Stimulated activated CD8-positive, alpha-beta memory T cell treated with anti-CD3 and anti-CD28 coated beads, Interleukin-7, amount 100 ng/mL, for 24 hours (primary cell): ENCODE measurements at regions not wholly inside any gene's neighbourhood (a gene's known extent, or its start where the extent isn't known, plus 50 kb on each side); places are given as distances from the start of the nearest gene placed in this dataset.

Experiments
- DNase-seq: peaks from one replicate; pipeline ENCODE4 v3.0.0-alpha.2; 2020; ENCODE audit warnings: low read depth

GRCh38 chr5:39800042-39800601 is 375.3 kb upstream of the DAB2 start:
- DNase-seq, result no peak

DNA sequence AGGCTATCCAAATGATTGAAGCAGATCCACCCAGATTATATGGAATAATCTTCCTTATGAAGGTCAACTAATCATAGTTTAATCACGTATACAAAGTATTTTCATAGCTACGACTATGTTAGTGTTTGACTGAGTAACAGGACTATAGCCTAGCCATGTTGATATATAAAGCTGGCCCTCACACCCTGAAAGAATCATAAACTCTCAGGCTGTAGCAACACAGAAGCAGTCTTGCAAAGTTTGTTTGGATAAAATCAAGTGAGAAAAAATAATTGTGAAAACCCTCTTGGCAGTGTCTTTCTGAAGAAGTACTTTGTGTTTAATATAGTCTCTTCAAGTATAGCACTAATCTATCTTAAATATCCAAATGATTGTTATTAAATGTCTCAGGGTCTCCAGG is 374.5 kb upstream of the DAB2 start:
- DNase-seq, result no peak

- no peak for DNase-seq
Observed at GRCh38 chr5:39794513-39795210, 369.9 kb upstream of the DAB2 start.

DNA sequence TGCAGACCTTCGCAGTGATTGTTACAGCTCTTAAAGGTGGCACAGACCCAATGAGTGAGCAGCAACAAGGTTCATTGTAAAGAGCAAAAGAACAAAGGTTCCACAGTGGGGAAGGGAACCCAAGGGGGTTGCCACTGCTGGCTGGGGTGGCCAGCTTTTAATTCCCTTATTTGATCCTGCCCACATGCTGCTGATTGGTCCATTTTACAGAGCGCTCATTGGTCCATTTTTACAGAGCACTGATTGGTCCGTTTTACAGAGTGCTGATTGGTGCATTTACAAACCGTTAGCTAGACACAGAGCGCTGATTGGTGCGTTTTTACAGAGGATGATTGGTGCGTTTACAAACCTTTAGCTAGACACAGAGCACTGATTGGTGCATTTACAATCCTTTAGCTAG is 360.6 kb upstream of the DAB2 start:
- no peak for DNase-seq

DNA sequence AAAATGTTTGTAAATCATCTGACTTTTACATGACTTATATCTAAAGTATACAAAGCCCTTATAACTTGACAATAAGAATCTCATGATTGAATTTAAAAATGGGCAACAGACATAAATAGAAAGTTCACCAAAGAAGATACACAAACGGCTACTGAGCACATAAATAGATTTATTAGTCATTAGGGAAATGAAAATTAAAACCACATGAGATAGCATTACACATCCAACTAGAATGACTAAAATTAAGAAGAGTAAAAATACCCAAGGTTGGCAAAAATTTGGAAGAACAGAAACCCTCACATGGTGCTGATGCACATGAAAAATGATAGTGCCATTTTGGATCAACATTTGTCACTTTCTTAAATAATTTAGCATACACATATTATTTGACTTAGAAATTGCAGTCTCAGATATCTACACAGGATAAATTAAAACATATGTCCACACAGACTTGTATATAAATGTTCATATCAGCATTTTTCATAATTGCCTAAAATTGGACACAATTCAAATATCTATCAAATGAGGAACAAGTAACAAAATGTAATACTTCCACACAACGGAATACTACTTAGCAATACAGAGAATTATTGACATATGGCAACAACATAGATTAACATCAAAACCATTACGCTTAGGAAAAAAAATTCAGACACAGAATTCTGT is 359.1 kb upstream of the DAB2 start:
- DNase-seq, result no peak

DNA sequence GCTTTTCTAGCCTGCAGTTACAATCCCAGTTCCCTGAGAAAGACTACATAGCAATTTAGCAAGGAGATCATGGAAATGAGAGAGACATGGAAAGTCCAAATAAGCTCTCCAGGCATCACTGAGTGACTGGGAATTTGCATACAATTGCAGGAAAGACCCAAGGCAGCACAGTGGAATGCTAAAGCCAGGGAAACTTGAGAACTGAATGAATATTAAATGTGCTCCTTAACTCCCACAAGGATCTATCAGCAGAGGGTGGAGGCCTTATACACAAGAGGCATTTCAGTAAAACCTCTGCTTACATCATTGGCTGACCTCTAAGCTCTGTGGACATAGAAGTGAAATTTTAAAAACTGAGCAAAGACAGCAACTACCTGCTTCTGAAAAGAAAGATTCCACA is 355.6 kb upstream of the DAB2 start:
- no peak for DNase-seq

GRCh38 chr5:39779831-39780230 is 355.1 kb upstream of the DAB2 start:
- no peak for DNase-seq

- no peak for DNase-seq
Observed at GRCh38 chr5:39775797-39776365, 351.1 kb upstream of the DAB2 start.

- no peak for DNase-seq
Observed at GRCh38 chr5:39775086-39775796, 350.5 kb upstream of the DAB2 start.

DNA sequence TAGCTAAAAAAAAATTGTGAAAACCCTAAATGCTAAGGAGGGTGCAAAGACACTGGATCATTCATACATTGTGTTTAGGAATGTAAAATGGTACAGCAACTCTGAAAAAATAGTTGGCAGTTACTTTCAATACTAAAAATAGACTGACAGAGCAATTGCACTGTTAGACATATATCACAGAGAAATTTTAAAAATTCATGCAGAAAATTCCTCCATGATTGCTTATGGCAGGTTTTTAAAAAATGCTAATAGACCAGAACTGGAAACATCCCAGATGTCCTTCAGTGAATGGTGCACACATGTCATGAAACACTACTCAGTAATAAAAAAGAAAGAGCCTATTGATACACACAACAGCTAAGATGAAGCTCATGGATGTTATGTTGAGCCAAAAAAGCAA is 349.8 kb upstream of the DAB2 start:
- no peak for DNase-seq

GRCh38 chr5:39772307-39772706 is 347.5 kb upstream of the DAB2 start:
- no peak for DNase-seq

- no peak for DNase-seq
Observed at GRCh38 chr5:39767916-39768315, 343.1 kb upstream of the DAB2 start.

DNA sequence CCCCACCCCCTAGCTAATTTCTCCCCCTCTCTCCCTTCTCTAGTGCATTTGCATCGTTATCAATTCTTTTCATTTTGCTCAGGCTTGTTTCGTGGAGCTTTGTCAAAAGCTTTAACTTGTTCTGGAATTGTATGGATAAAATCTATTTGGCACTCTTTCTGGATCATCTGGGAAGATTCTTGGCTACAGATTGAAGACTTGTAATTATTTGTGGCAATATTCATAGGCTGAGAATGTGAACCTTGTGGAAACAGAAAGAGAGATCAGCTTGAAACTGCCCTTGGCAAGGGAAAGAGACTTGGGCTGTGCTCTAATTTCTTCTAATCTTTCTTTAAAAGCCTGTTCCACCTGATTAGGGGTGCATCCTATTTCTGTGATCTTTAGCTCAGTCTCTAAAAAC is 340.6 kb upstream of the DAB2 start:
- DNase-seq, result no peak

DNA sequence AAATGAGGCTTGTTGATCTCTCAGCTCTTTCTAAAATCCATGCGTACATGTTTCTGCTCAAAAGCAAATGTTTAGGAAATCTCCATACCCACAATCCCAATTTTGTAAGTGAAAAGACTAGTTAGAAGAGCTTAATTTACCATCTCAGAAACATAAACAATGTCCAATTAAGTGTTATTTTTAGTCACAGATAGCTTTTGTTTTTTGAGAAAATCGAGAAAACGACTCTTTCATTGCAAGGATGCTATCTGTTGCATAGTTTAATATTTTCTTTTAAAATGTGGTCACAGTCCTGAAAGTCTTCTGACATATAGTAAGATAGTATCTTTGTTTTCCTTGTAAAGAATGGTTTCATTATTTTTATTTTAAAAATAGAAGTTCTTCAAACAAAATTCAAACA is 338.0 kb upstream of the DAB2 start:
- DNase-seq, result no peak

GRCh38 chr5:39761199-39761950 is 336.6 kb upstream of the DAB2 start:
- no peak for DNase-seq

- no peak for DNase-seq
Observed at GRCh38 chr5:39760385-39761198, 335.8 kb upstream of the DAB2 start.

- DNase-seq, result no peak
Observed at GRCh38 chr5:39759701-39760100, 334.9 kb upstream of the DAB2 start.

DNA sequence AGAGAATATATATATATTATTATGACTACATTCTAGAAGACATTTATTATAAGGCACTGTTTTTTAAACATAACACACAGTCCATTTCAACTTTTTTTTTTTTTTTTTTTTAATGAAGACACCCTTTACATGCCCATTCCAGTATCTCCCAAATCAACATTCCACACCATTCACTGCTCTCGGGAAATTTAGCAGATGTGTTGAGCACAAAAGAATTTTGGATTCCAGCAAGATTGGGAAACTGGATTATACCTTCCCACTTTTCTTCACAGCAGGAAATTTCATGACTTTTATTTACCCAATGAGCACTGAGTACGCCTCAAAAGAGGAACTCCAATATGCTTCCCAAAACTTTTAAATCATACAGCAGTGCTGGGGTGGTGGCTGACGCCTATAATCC is 333.6 kb upstream of the DAB2 start:
- DNase-seq, result no peak

DNA sequence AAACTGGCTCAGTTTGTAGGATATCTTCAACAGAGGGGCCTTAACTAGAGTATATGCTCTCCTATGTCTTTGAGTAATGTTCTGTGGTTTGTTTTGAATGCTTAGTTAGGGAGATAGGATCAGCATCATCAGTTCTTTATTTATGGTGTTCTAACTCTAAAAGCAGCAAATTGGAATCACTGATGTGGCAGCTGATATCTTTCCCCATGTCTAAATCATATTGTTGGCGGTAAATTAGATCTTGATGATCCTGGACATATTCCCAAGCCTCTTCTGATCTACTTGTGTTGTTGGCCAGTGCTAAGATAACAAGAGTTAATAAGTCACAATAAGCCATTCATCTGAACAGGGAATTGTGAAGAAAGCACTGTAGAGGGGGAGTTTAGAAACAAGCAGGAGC is 332.4 kb upstream of the DAB2 start:
- no peak for DNase-seq

GRCh38 chr5:39755986-39756385 is 331.2 kb upstream of the DAB2 start:
- DNase-seq, result no peak

- no peak for DNase-seq
Observed at GRCh38 chr5:39755452-39755851, 330.7 kb upstream of the DAB2 start.
